A549 (cell line): ENCODE measurements at regions not wholly inside any gene's neighbourhood (a gene's known extent, or its start where the extent isn't known, plus 50 kb on each side); places are given as distances from the start of the nearest gene placed in this dataset.

Experiments
- ATAC-seq, 2 experiments: fragments of 200-7000 bp in 1 of 2; fragments of >200 bp in 1 of 2; cut with Nextera tagmentation in 1 of 2; cut with Tn5 transposase in 1 of 2; 3 replicates each; pipeline versions ENCODE4 v1.8.0 to v1.9.1; 2018 to 2020; ENCODE audit warnings: mild to moderate bottlenecking in 1 of 2, moderate library complexity in 1 of 2
- CTCF ChIA-PET: fragments of 300-600 bp; sonication (Branson Sonifier 250); formaldehyde crosslinking; extraction: SDS; loops from one replicate; lab custom pipeline; 2021; ENCODE audit warnings: antibody characterized with exemption, inconsistent platforms; lab: Yijun Ruan, JAX
- POLR2A ChIA-PET: fragments of 350-600 bp; formaldehyde crosslinking; extraction: SDS; loops from one replicate; lab custom pipeline; 2021; ENCODE audit warnings: antibody characterized with exemption, inconsistent platforms; lab: Yijun Ruan, JAX
- DNase-seq, 2 experiments: peaks; one replicate each; pipeline versions ENCODE4 v3.0.0 to v3.0.0-alpha.2; 2011 to 2016; ENCODE audit warnings: low read depth in 1 of 2, low spot score in 1 of 2
- FAIRE-seq: peaks from 2 replicates; lab custom pipeline; 2011; peaks lifted over from hg19 to GRCh38; lab: Jason Lieb, UNC
- H3K27ac ChIP-seq, 2 experiments: fragments of >200 bp; sonication (Bioruptor Twin); formaldehyde crosslinking; 3 replicates each; pipeline ENCODE4 v1.5.1; 2016 to 2017
- H3K4me1 ChIP-seq: fragments of >200 bp; sonication (Bioruptor Twin); formaldehyde crosslinking; 3 replicates; pipeline ENCODE4 v1.6.1; 2016
- H3K4me2 ChIP-seq: fragments of >200 bp; sonication (Bioruptor Twin); formaldehyde crosslinking; 3 replicates; pipeline ENCODE4 v1.6.1; 2016
- H3K4me3 ChIP-seq: fragments of >200 bp; sonication (Bioruptor Twin); formaldehyde crosslinking; 3 replicates; pipeline ENCODE4 v1.5.1; 2016
- H3K9me3 ChIP-seq: fragments of >200 bp; sonication (Bioruptor Twin); formaldehyde crosslinking; 3 replicates; pipeline ENCODE4 v1.6.1; 2016
- BCL3 ChIP-seq: fragments of >200 bp; sonication (Bioruptor Twin); formaldehyde crosslinking; IDR thresholded peaks from 3 replicates; pipeline ENCODE4 v1.6.1; 2016
- CEBPB ChIP-seq, 2 experiments: fragments of >200 bp in 1 of 2; sonication (Bioruptor Twin) in 1 of 2; formaldehyde crosslinking in 1 of 2; IDR thresholded peaks; 2 replicates each; pipeline ENCODE4 v1.6.1; 2012 to 2016
- CHD2 ChIP-seq: fragments of 150-350 bp; IDR thresholded peaks from 2 replicates; pipeline ENCODE4 v1.6.1; 2014; ENCODE audit warnings: low read length; ENCODE audit not compliant: partially characterized antibody
- CHD4 ChIP-seq: fragments of 200-600 bp; sonication (generic); IDR thresholded peaks from 2 replicates; pipeline ENCODE4 v1.6.1; 2016; ENCODE audit warnings: antibody characterized with exemption, mild to moderate bottlenecking, borderline replicate concordance
- EHF ChIP-seq: fragments of 250-450 bp; sonication (Bioruptor Pico); IDR thresholded peaks from 2 replicates; pipeline ENCODE4 v1.5.0; 2020; ENCODE audit warnings: mild to moderate bottlenecking
- EHMT2 ChIP-seq: fragments of 200-600 bp; sonication (generic); IDR thresholded peaks from 2 replicates; pipeline ENCODE4 v1.6.1; 2016; ENCODE audit warnings: antibody characterized with exemption, low read depth, mild to moderate bottlenecking, moderate library complexity
- ESRRA ChIP-seq: fragments of 150-350 bp; IDR thresholded peaks from 2 replicates; pipeline ENCODE4 v1.6.1; 2014; ENCODE audit warnings: mild to moderate bottlenecking, low read length, borderline replicate concordance
- FOSB ChIP-seq: fragments of 250-450 bp; sonication (Bioruptor Pico); IDR thresholded peaks from 2 replicates; pipeline ENCODE4 v1.5.0; 2020; ENCODE audit warnings: mild to moderate bottlenecking, moderate library complexity
- FOSL2 ChIP-seq, 2 experiments: fragments of 450-650 bp in 1 of 2; fragments of >200 bp in 1 of 2; sonication (Bioruptor Twin) in 1 of 2; formaldehyde crosslinking; IDR thresholded peaks; 2 replicates each; pipeline versions ENCODE4 v1.5.0 to v1.6.1; 2016 to 2020; ENCODE audit warnings: mild to moderate bottlenecking in 1 of 2, moderate library complexity in 1 of 2
- GATA3 ChIP-seq: IDR thresholded peaks from 2 replicates; pipeline ENCODE4 v1.6.1; 2012; ENCODE audit warnings: borderline replicate concordance
- HOXA7 ChIP-seq: fragments of 250-450 bp; sonication (Bioruptor Pico); IDR thresholded peaks from 2 replicates; pipeline ENCODE4 v1.5.0; 2020; ENCODE audit warnings: mild to moderate bottlenecking, moderate library complexity
- HOXB13 ChIP-seq: fragments of 250-450 bp; sonication (Bioruptor Pico); IDR thresholded peaks from 2 replicates; pipeline ENCODE4 v1.5.0; 2020; ENCODE audit warnings: low read depth, mild to moderate bottlenecking, moderate library complexity
- HOXB5 ChIP-seq: fragments of 250-450 bp; sonication (Bioruptor Pico); IDR thresholded peaks from 2 replicates; pipeline ENCODE4 v1.5.0; 2020; ENCODE audit warnings: mild to moderate bottlenecking, moderate library complexity
- JUN ChIP-seq, 2 experiments: fragments of >200 bp; sonication (Bioruptor Twin); formaldehyde crosslinking; IDR thresholded peaks; 2 replicates in 1 of 2; 3 replicates in 1 of 2; pipeline ENCODE4 v1.6.1; 2016 to 2017
- NR3C1 ChIP-seq: fragments of >200 bp; sonication (Bioruptor Twin); formaldehyde crosslinking; IDR thresholded peaks from 3 replicates; pipeline ENCODE4 v1.6.1; 2017
- PHF8 ChIP-seq: fragments of 200-600 bp; sonication (generic); IDR thresholded peaks from 2 replicates; pipeline ENCODE4 v1.6.1; 2016; ENCODE audit warnings: low read depth, mild to moderate bottlenecking, antibody characterized with exemption, moderate library complexity, borderline replicate concordance
- POLR2A ChIP-seq: IDR thresholded peaks from 2 replicates; pipeline ENCODE4 v1.6.1; 2012; ENCODE audit warnings: mild to moderate bottlenecking, low read length
- RARB ChIP-seq: fragments of 250-450 bp; sonication (Bioruptor Pico); IDR thresholded peaks from 2 replicates; pipeline ENCODE4 v1.8.0; 2021; ENCODE audit warnings: mild to moderate bottlenecking, moderate library complexity
- RFX5 ChIP-seq: fragments of 450-650 bp; IDR thresholded peaks from 2 replicates; pipeline ENCODE4 v1.7.1; 2014; ENCODE audit warnings: antibody characterized with exemption, mild to moderate bottlenecking, moderate library complexity
- SMC3 ChIP-seq: fragments of >200 bp; sonication (Bioruptor Twin); formaldehyde crosslinking; IDR thresholded peaks from 3 replicates; pipeline ENCODE4 v1.6.1; 2018; ENCODE audit warnings: inconsistent platforms
- SREBF2 ChIP-seq: fragments of 450-650 bp; IDR thresholded peaks from 2 replicates; pipeline ENCODE4 v1.6.1; 2014; ENCODE audit warnings: mild to moderate bottlenecking, moderate library complexity
- TFCP2L1 ChIP-seq: fragments of 250-450 bp; sonication (Bioruptor Pico); IDR thresholded peaks from 2 replicates; pipeline ENCODE4 v1.5.0; 2021; ENCODE audit warnings: mild to moderate bottlenecking
- TP53 ChIP-seq: fragments of 250-450 bp; sonication (Bioruptor Pico); IDR thresholded peaks from 2 replicates; pipeline ENCODE4 v1.5.0; 2021; ENCODE audit warnings: mild to moderate bottlenecking, moderate library complexity
- ZNF302 ChIP-seq: fragments of 250-450 bp; sonication (Bioruptor Pico); IDR thresholded peaks from 2 replicates; pipeline ENCODE4 v1.9.0; 2021; ENCODE audit warnings: inconsistent platforms, mild to moderate bottlenecking, moderate library complexity
- WGBS: methylation state at CpG from one replicate; pipeline ENCODE4 v1.1.6; 2017; ENCODE audit errors: missing lambda C conversion rate; 5-methylcytosine and 5-hydroxymethylcytosine counted together
- TF ChIP-seq, protein P1 (sequence below): fragments of 250-450 bp; sonication (Bioruptor Pico); IDR thresholded peaks from 2 replicates; pipeline ENCODE4 v1.5.0; 2020; ENCODE audit warnings: low read depth, mild to moderate bottlenecking, moderate library complexity
- TF ChIP-seq, protein P2 (sequence below): fragments of >200 bp; sonication (Bioruptor Twin); formaldehyde crosslinking; IDR thresholded peaks from 3 replicates; pipeline ENCODE4 v1.5.1; 2016

- TF ChIP-seq RFX5, result no peak
- TF ChIP-seq TP53 (CRISPR knock-in tag), result no peak
- TF ChIP-seq POLR2A, result no peak
- TF ChIP-seq CHD2, result no peak
- no peak for TF ChIP-seq PHF8
- TF ChIP-seq HOXA7 (CRISPR knock-in tag), result no peak
- TF ChIP-seq HOXB5 (CRISPR knock-in tag), result no peak
- no peak for TF ChIP-seq HOXB13 (CRISPR knock-in tag)
- TF ChIP-seq ESRRA, result no peak
- no peak for TF ChIP-seq GATA3
- CTCF ChIA-PET, result no interaction called here
- Histone ChIP-seq H3K9me3 (no peaks in the 10 kb centered on the region), H3K4me3 (no peak overlapping the region), H3K4me2 (no peak overlapping the region), H3K27ac (no peak overlapping the region), H3K4me1 (no peaks in the 10 kb centered on the region)
- DNase-seq (no peak), ATAC-seq (no peak), FAIRE-seq (no peak)
- 77% methylated on average over 5 of the region's 5 CpGs for WGBS
- POLR2A ChIA-PET, result no interaction called here
These were observed 455.1 kb downstream of the ARHGEF28 start for GRCh38 chr5:74081126-74081525.

DNA sequence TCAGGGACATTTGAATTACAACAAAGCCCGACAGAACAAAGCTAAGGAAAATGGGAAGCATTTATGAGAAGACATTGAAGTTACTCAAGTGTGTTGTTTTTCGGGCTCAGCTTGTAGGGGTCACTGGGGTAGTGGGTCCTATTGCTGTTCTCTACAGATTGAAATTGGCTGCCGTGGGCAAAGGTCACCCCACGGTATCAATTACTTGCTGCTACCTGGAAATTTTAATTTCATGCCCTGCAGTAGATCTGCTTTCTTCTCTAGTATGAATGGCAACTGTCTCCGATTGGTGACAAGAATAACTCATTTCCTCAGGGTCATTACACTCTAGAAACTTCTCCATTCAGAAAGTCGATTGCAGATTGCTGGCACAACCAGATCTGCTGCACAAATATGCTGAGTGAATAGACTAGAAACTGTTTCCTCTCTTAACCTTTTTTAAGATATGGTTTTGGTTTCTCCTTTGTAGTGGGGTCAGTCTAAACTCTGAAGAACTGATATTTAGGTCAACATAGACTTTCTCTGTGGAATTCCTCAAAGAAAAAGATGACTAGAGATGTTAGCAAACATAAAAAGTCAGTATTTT lies 454.1 kb downstream of the ARHGEF28 start:
- FAIRE-seq, result no peak
- DNase-seq, result no peak
- Histone ChIP-seq H3K4me2 (no peak overlapping the region), H3K9me3 (no peaks in the 10 kb centered on the region), H3K4me1 (no peaks in the 10 kb centered on the region), H3K4me3 (no peak overlapping the region), H3K27ac (no peak overlapping the region)
- ChIA-PET POLR2A (no interaction called here), CTCF (no interaction called here)
- no peak for ATAC-seq
- 62% methylated on average over 6 of the region's 6 CpGs for WGBS
- TF ChIP-seq EHMT2, result no peak
- no peak for TF ChIP-seq HOXB5 (CRISPR knock-in tag)
- TF ChIP-seq FOSL2 (IDR thresholded peaks at IDR 0.05), result no peak
- no peak for TF ChIP-seq FOSL2 (CRISPR knock-in tag; IDR thresholded peaks at IDR 0.05)
- no peak for TF ChIP-seq CHD2
- TF ChIP-seq FOSB (CRISPR knock-in tag), result no peak
- TF ChIP-seq CHD4, result no peak
- no peak for TF ChIP-seq SREBF2
- no peak for TF ChIP-seq EHF (CRISPR knock-in tag)
- TF ChIP-seq CEBPB (IDR thresholded peaks at IDR 0.05), result no peak

DNA sequence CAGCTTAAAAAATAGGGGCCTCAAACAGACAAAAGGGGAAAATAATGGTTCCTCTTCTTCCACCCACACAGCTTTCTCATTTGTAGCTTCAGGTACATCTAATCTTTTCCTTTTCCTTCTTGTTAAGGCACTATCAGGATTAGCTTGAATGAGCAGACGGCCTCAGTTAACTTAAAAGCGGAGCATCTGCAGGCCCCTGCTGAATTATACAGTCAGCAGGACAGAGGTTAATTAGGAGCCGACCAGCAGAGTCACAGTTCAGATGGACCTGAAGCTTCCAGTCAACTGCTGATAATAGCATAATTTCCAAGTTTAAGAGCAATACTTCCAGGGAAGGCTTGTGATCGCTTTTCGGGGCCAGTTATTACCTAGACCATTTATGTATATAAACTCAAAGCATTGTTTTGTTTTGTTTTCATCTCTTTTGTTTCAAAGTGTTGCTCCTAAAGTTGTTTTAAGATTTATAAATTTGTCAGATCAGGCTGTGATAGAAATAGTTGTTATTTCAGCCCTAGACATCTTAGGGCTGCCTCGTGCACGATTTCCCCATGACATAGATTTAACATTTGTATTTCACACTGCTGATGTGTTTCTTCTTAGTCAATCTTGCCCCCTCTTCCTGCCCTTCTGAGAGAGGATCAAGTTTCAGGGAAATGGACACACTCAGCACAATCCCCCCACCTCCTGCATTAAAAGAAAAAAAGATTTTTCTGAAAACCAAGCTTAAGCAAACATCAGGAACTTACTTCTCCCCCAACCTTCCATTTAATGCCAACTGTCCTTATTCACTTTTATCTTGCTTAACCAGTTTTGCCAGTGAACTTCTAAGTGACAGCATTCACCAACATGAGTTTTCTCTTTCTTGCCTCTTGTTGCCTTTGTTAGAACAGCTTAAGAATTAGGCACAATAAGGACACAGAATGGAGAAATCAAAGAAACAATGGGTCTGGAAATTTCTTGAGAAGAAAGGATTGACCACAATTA lies 449.8 kb downstream of the ARHGEF28 start:
- ATAC-seq (no peak), DNase-seq (no peak), FAIRE-seq (no peak)
- Histone ChIP-seq H3K4me2 (no peak overlapping the region), H3K4me3 (no peak overlapping the region), H3K27ac (no peak overlapping the region), H3K4me1 (no peaks in the 10 kb centered on the region), H3K9me3 (no peaks in the 10 kb centered on the region)
- ChIA-PET POLR2A (no interaction called here), CTCF (interaction anchor here (1.1 to 1.6 kb wide), 4 partner anchors 10 to 146 kb away, joined by 3 to 5 read pairs (median 3); no protein-coding TSS in a partner anchor)
- 72% methylated on average over 7 of the region's 7 CpGs for WGBS
- TF ChIP-seq TFCP2L1, result no peak

GRCh38 chr5:74074111-74074510 lies 448.1 kb downstream of the ARHGEF28 start:
- no peak for FAIRE-seq
- no peak for DNase-seq
- POLR2A ChIA-PET, result no interaction called here
- H3K9me3 ChIP-seq, result no peaks in the 10 kb centered on the region
- CTCF ChIA-PET, result interaction anchor here (1.1 kb wide), 1 partner anchor 10 kb away, joined by 3 read pairs; no protein-coding TSS in a partner anchor
- no peak overlapping the region for H3K4me2 ChIP-seq
- H3K27ac ChIP-seq, result no peak overlapping the region
- 48% methylated on average over 7 of the region's 7 CpGs for WGBS
- ATAC-seq, result no peak
- no peaks in the 10 kb centered on the region for H3K4me1 ChIP-seq
- H3K4me3 ChIP-seq, result no peak overlapping the region
- TF ChIP-seq, protein P1, sequence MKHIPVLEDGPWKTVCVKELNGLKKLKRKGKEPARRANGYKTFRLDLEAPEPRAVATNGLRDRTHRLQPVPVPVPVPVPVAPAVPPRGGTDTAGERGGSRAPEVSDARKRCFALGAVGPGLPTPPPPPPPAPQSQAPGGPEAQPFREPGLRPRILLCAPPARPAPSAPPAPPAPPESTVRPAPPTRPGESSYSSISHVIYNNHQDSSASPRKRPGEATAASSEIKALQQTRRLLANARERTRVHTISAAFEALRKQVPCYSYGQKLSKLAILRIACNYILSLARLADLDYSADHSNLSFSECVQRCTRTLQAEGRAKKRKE (CRISPR knock-in tag), result no peak
- TF ChIP-seq, protein P2, sequence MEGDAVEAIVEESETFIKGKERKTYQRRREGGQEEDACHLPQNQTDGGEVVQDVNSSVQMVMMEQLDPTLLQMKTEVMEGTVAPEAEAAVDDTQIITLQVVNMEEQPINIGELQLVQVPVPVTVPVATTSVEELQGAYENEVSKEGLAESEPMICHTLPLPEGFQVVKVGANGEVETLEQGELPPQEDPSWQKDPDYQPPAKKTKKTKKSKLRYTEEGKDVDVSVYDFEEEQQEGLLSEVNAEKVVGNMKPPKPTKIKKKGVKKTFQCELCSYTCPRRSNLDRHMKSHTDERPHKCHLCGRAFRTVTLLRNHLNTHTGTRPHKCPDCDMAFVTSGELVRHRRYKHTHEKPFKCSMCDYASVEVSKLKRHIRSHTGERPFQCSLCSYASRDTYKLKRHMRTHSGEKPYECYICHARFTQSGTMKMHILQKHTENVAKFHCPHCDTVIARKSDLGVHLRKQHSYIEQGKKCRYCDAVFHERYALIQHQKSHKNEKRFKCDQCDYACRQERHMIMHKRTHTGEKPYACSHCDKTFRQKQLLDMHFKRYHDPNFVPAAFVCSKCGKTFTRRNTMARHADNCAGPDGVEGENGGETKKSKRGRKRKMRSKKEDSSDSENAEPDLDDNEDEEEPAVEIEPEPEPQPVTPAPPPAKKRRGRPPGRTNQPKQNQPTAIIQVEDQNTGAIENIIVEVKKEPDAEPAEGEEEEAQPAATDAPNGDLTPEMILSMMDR, result no peak
- no peak for TF ChIP-seq JUN (IDR thresholded peaks at IDR 0.05)
- TF ChIP-seq RARB (CRISPR knock-in tag), result no peak
- no peak for TF ChIP-seq SMC3
- TF ChIP-seq NR3C1, result no peak
- no peak for TF ChIP-seq ZNF302
- TF ChIP-seq BCL3, result no peak
- TF ChIP-seq HOXB13 (CRISPR knock-in tag), result no peak
- TF ChIP-seq POLR2A, result no peak
